ENCODE measurements at regions not wholly inside any gene's neighbourhood (a gene's known extent, or its start where the extent isn't known, plus 50 kb on each side); places are given as distances from the start of the nearest gene placed in this dataset.
A peak's percentile ranks its signal among the peaks of the same experiment; 100 is the strongest.
"Not testable (repeated sequence)": the region's sequence is repeated elsewhere in the genome, so short reads cannot be mapped to it uniquely, and the experiment has no call there.

GRCh38 chr12:102297412-102297811 lies 99.8 kb upstream of the PMCH start:
- DNase-seq: no peak

- no peak for DNase-seq
Measured at GRCh38 chr12:102294568-102294967, 96.9 kb upstream of the PMCH start.

GRCh38 chr12:102291498-102292440 lies 94.1 kb upstream of the PMCH start:
- peak in 2 of 3 donors; percentile 12 to 31 for DNase-seq

- not testable (repeated sequence) for DNase-seq
Measured at GRCh38 chr12:102289702-102290101, 92.1 kb upstream of the PMCH start.

- no peak for DNase-seq
Measured at GRCh38 chr12:102281231-102281630, 83.6 kb upstream of the PMCH start.

- not testable (repeated sequence) for DNase-seq
Measured at GRCh38 chr12:102255687-102256086, 58.1 kb upstream of the PMCH start.

- DNase-seq: not testable (repeated sequence)
Measured at GRCh38 chr12:102251005-102251404, 53.4 kb upstream of the PMCH start.

GRCh38 chr12:102249079-102249841 lies 51.6 kb upstream of the PMCH start:
- DNase-seq: no peak

Measured in suppressor macrophage treated with lipopolysaccharide for 1 hour (primary cell).